ENCODE measurements at regions not wholly inside any gene's neighbourhood (a gene's known extent, or its start where the extent isn't known, plus 50 kb on each side); places are given as distances from the start of the nearest gene placed in this dataset.

GRCh38 chr13:50090211-50090610 lies 75.0 kb downstream of the KCNRG start:
- no peaks in the 10 kb centered on the region for H3K27me3 ChIP-seq
- DNase-seq (ENCODE audit: low spot score in 2 of 2) = no peak
- H3K27ac ChIP-seq = no peak overlapping the region
- no peaks in the 10 kb centered on the region for H3K9me3 ChIP-seq
- H3K4me1 ChIP-seq = no peaks in the 10 kb centered on the region
- no peaks in the 10 kb centered on the region for H3K36me3 ChIP-seq
- no peak overlapping the region for H3K4me3 ChIP-seq
- no peak for TF ChIP-seq CTCF (IDR thresholded peaks at IDR 0.05)
- intact Hi-C loops (cut with DNase I) = no loop called here

GRCh38 chr13:50094615-50095293 lies 79.5 kb downstream of the KCNRG start:
- no peak overlapping the region for H3K4me3 ChIP-seq
- no peak for DNase-seq (ENCODE audit: low spot score in 2 of 2)
- TF ChIP-seq CTCF (IDR thresholded peaks at IDR 0.05) = no peak
- peaks cover 0 to 2% of the 10 kb centered on the region in 2 donors for H3K4me1 ChIP-seq
- H3K36me3 ChIP-seq = no peaks in the 10 kb centered on the region
- intact Hi-C loops (cut with DNase I) = no loop called here
- H3K27me3 ChIP-seq = no peaks in the 10 kb centered on the region
- peaks cover 0 to 5% of the 10 kb centered on the region in 2 donors for H3K9me3 ChIP-seq
- no peak overlapping the region for H3K27ac ChIP-seq

GRCh38 chr13:50098693-50099092 lies 83.4 kb downstream of the KCNRG start:
- no peaks in the 10 kb centered on the region for H3K36me3 ChIP-seq
- no peaks in the 10 kb centered on the region for H3K27me3 ChIP-seq
- H3K4me3 ChIP-seq = no peak overlapping the region
- H3K4me1 ChIP-seq = peaks cover 0 to 2% of the 10 kb centered on the region in 2 donors
- intact Hi-C loops (cut with DNase I) = no loop called here
- no peak for DNase-seq (ENCODE audit: low spot score in 2 of 2)
- H3K27ac ChIP-seq = no peak overlapping the region
- H3K9me3 ChIP-seq = peaks cover 0 to 5% of the 10 kb centered on the region in 2 donors
- no peak for TF ChIP-seq CTCF (IDR thresholded peaks at IDR 0.05)

- Histone ChIP-seq H3K27ac (no peak overlapping the region), H3K36me3 (no peaks in the 10 kb centered on the region), H3K27me3 (no peaks in the 10 kb centered on the region), H3K9me3 (peaks cover 0 to 5% of the 10 kb centered on the region in 2 donors), H3K4me3 (no peak overlapping the region), H3K4me1 (peaks cover 0 to 2% of the 10 kb centered on the region in 2 donors)
- DNase-seq (ENCODE audit: low spot score in 2 of 2) = no peak
- intact Hi-C loops (cut with DNase I) = no loop called here
- TF ChIP-seq CTCF (IDR thresholded peaks at IDR 0.05) = no peak
Observed at GRCh38 chr13:50099473-50099872, 84.2 kb downstream of the KCNRG start.

- DNase-seq (ENCODE audit: low spot score in 2 of 2) = no peak
Observed at GRCh38 chr13:50101590-50101989, 86.3 kb downstream of the KCNRG start.

More at GRCh38 chr13:50101590-50101989, 86.3 kb downstream of the KCNRG start:
- no peak for TF ChIP-seq CTCF (IDR thresholded peaks at IDR 0.05)
- Histone ChIP-seq H3K9me3 (peaks cover 0 to 5% of the 10 kb centered on the region in 2 donors), H3K4me3 (no peak overlapping the region), H3K36me3 (no peaks in the 10 kb centered on the region), H3K27ac (no peak overlapping the region), H3K4me1 (peaks cover 2% of the 10 kb centered on the region in 2 donors), H3K27me3 (no peaks in the 10 kb centered on the region)
- intact Hi-C loops (cut with DNase I) = no loop called here
